GM19397 (cell line): ENCODE measurements at regions not wholly inside any gene's neighbourhood (a gene's known extent, or its start where the extent isn't known, plus 50 kb on each side); places are given as distances from the start of the nearest gene placed in this dataset.

Experiments used
- ATAC-seq: cut with Tn5 transposase; IDR thresholded peaks from one replicate; pipeline ENCODE4 v1.9.1; 2021; ENCODE audit warnings: mild to moderate bottlenecking, moderate library complexity; ENCODE audit not compliant: unreplicated experiment

GRCh38 chr3:72224804-72225509 lies 440.0 kb upstream of the PROK2 start:
- no peak for ATAC-seq

DNA sequence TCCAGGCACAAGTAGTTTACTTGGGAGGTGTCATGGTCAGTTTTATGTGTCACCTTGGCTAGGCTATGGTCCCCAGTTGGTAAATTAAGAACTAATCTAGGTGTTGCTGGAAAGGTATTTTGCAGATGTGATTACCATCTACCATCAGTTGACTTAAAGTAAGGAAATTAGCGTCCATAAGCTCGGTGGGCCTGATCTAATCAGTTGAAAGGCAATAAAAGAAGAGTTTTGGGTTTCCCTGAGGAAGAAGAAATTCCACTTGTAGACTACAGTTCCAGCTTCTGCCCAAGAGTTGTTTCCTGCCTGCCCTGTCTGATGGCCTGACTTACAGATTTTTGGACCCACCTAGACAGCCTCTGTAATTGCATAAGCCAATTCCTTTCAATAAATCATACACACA lies 438.7 kb upstream of the PROK2 start:
- no peak for ATAC-seq

DNA sequence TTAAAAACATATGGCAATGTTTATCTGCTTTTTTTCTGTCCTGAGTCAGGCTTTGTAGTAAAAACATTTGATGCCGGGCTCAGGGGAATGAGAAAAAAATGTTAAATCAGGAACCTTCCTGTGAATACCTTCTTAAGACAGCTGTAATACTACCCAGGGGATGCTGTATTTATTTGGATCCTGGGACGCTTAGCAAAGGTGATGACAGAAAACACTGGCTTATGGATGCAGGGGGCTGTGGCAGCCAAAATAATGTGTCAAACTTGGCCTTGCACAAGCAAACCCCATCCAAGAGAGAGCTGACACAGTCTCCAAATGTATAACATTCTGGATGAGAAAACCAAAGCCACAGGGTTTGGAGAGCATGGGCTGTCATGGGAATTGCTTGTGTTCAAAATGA lies 438.2 kb upstream of the PROK2 start:
- ATAC-seq = no peak

DNA sequence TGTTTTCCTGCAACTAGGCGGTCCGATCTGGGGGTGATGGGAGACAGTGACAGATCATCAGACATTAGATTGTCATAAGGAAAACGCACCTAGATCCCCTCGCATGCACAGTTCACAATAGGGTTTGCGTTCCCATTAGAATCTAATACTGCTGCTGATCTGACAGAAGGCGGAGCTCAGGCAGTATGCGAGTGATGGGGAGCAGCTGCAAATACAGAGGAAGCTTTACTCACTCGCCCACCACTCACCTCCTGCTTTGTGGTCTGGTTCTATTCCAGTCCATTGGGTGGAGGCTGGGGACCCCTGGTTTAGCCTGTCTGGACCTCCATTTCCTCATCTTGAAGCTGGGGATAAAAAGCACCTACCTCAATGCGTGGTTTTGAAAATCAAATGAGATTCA lies 437.5 kb upstream of the PROK2 start:
- no peak for ATAC-seq

DNA sequence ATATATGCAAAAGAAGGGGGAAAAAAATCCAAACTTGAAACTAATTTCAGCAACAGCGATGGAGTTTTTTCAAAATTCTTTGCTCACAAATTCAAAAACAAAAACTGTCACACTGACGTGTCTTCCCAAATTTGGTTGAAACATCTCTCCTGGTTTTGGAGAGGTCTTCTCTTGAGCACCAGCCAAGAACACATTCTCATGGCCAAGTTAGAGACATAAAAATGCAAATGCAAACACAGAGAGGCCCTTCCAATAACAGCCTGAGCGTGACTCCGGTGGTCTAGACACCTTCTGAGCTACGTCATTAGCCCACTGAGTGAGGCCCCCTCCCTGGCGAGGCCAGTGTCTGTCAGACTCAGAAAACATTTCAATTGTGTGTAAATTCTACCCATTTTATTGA lies 436.0 kb upstream of the PROK2 start:
- no peak for ATAC-seq

DNA sequence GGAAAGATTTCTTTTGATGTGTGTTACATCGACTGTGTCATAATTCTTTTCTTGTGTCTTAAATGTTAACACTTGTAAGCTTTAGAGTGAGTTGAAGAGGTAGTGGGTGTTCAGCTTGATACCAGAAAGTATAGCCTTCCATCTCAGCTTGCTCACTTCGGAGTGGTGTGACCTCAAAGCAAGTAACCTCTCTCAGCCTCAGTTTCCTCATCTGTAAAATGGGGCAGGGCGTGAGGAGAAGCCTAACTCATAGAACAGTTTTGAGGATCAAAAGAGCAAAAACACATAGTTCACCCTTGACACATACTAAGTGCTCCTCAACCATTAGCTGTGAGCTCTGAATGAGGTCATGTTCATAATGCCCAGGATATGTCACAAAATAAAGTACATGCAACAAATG lies 434.8 kb upstream of the PROK2 start:
- no peak for ATAC-seq

GRCh38 chr3:72217570-72217969 lies 432.6 kb upstream of the PROK2 start:
- ATAC-seq = no peak

DNA sequence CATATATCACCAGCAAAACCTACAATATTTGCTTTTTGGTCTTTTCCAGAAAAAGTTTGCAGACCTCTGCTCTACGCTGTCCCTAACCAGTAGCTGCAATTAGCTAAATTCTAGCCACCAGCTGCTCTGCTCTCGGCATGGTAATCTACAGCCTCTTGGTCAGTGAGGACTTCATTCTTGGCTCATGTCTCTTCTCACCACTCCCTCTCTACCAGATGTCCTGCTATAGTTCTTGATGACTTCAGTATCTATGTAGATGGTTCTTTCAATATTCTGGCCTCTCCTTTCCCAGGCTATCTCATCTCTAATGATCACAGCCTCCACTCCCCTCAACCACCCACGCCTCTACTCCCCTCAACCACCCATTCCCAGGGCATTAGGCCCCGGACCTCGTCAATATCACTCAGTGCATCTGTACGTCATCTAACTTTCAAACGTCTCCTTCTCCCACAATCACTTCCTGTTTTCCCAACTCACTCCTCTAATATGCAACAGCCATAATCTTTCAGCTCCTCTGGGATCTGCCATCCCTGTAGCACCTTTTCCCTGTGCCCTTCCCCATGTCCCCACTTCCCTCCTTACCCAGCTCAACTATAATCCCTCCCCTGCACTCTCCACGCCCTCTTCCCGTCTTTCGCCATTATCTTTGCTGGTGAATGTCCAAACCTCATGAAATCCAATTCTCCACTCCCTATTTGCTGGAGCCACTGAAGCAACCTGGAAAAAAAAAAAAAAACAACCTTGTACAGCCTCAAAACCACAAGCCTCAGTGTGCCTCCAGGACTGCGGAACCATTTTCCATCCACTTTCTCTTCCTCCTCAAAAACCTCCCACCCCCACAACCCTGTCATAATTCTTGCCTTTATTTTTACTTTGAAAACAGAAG lies 429.4 kb upstream of the PROK2 start:
- no peak for ATAC-seq

- ATAC-seq = no peak
These were observed 428.5 kb upstream of the PROK2 start for GRCh38 chr3:72213296-72214065.

DNA sequence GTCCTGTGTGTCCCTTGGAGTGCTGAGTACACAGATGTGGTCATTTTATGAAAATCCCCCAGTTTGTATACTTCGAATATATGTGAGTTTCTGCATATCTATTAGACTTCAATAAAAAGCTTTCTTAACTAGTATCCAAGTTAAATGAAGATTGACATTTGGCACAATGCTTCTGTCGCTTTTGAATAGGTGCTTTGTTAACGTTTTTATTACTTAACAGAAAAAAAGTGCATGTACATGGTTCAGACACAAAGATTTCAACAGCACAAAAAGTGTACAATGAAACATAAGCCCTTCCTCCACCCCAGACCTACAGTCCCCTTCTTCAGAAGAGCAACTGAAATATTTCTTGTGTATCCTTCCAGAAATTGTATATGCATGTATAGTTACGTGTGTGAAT lies 427.4 kb upstream of the PROK2 start:
- no peak for ATAC-seq

DNA sequence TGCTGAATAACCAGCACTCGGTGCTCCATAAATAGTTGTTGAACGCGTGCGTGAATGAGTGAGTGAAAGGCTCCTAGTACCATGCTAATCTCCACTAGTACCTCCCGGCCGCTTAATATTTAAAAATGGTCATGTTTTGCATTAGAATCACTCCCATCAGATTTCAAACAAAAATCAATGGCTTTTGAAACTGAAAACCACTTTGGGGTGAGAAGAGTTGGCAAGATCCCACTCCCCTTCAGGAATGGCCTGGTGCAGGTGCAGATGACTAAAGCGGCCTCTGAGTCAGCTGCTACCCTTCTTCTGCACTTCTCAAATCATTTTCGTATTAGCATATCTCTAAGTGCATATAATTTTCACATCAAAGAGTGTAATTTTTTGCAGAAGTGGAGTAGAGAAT lies 425.3 kb upstream of the PROK2 start:
- no peak for ATAC-seq

DNA sequence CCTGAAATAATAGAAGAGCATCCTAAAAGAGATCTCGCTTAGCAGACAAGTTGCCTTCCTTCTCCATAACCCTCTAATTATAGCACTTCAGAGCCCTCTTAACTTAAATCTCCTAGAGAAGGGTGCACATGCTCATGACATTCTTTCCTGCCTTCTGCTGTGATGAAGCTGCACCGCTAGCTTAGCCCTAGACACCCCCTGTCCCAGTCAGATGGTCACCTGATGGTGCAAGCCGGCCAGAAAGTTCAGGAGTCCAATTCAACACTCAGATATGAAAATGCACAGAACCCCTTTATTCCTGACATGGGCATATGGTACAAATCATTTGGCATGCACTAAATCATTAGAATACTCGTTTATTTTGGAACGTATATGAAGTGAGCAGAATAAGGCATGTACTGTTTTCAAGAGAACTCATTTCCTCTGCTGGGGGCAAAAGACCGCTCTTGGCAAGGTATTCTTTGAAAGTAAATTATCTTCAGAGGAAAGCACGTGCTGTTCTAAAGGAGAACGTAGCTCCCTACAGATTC lies 420.4 kb upstream of the PROK2 start:
- no peak for ATAC-seq

DNA sequence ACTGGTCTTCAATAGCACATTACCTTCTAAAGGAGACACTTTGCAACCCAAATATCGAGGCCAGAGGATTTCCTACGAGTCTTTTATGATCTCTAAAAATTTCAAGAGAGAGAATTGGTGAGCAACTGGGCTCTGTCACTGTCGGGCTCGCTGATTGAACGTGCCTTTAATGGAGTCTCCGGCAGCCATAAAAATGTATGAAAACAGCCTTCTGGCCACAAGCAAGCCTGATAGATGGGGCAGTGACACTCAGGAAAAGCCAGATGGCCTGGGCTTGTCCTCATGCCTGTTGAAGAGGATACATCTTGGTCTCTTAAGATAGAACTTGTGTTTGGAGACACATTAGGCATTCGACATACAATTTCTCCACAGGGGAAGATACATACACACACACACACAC lies 419.5 kb upstream of the PROK2 start:
- no peak for ATAC-seq

DNA sequence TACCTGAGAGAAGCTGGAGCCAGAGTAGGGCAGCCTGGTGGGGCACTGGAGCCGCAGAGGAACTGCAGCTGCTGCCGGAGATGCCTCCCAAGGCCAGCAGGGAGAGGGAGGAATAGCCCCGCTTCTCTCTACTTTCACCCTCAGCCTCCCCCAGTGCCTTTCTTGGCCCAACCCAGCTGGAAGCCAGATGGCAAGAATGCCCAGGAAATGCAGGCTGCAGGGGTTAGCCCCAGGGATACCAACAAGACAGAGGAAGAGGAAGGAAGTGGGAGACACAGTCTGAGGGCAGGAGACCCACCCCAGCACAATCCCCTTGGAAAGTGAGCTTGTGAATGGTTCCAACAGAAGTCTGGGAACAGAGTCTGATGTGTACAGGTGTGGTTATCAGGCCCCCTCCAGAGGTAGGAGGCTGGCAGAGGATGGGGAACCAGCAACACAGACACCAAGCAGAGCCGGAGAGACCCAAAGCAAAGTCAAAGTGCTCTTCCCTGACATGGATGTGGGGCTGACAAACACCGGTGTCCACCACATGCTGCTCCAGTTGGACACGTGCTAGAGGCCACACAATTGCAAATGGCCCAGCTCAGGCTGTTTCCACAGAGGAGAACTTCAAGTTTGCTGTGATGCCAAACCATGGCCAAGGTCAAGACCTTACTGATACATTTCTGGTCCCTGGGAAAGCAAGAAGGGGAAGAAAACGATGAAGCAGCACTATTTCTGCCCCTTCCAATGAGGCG lies 418.8 kb upstream of the PROK2 start:
- ATAC-seq = no peak

DNA sequence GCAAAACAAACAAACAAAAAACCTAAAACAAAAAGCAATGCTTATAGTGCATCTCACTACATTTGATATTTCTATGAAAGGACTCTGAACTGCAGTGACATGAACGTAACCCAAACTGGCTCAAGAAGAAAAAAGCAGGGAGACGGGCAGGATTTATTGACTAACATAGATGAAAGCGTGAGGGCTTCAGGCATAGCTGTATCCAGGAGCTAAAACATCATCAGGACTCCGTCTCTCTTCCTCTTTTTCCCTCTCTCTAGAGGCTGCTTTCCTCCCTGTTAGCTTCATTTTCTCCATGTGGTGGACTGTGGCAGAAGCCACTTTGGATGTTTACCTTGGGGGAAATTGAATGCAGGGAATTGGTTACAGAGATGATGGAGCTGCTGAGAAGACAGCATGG lies 418.2 kb upstream of the PROK2 start:
- ATAC-seq = no peak

DNA sequence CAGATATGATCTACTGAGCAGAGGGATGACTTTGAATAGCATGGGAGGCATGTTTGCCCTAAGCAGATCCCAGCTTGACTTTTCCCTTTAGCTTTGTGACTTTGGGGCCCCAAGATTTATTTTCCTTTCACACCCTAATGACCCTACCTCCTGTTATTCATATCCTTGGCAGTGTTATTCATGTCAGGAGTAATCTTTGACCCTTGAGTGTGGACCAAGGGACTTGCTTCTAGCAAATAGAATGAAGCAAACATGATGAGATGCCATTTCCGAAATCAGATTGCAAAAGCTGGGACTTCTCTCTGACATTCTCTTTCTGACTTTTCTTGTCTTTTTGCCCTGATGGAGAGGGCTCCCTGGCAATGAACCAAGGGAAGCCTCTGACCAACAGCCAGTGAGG lies 415.4 kb upstream of the PROK2 start:
- ATAC-seq = no peak

GRCh38 chr3:72199530-72199929 lies 414.6 kb upstream of the PROK2 start:
- ATAC-seq = no peak

GRCh38 chr3:72196377-72196929 lies 411.5 kb upstream of the PROK2 start:
- ATAC-seq = no peak

GRCh38 chr3:72195895-72196294 lies 410.9 kb upstream of the PROK2 start:
- no peak for ATAC-seq

GRCh38 chr3:72194458-72194857 lies 409.5 kb upstream of the PROK2 start:
- ATAC-seq = no peak
